ENCODE measurements at regions not wholly inside any gene's neighbourhood (a gene's known extent, or its start where the extent isn't known, plus 50 kb on each side); places are given as distances from the start of the nearest gene placed in this dataset.
"Not testable (repeated sequence)": the region's sequence is repeated elsewhere in the genome, so short reads cannot be mapped to it uniquely, and the experiment has no call there.

DNA sequence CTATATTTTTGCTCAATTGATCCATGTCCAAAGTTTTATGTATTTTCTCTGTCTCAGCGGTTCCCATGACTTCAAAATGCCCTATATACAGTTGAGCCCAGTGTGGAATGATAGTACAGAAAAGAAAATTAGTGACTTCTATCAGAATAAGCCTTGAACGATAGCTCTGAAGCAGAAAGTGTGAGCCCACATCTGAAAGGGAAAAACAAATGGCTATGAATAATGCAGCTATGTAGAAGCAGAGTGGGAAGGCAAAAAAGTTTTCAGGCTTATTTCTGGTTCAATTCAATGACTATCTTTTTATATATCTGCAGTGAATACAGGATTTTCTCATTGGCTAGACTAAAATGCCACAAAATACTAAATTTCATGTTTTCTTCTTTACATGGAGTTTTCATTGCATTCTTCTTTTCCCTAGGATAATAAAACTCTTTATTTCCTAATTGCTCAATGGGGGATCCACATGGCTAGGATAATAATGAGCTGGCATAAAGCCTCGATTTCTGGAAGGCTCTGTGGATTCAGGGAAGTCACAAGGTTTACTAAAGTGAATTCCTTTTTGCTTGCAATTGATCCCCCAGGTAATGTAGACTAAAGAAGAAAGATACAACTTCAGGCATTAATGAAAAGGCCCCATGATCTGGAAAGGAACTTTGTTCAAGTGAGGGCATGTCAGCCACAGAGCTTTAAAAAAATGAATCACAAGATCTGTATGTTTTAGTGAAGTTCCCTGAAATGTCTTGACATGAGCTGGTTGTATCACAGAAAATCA, 377.0 kb upstream of the RIOK2 start:
- Histone ChIP-seq H3K9ac (ENCODE audit: low read depth in 1 of 2, low read length in 2 of 2) (no peak overlapping the region), H3K36me3 (ENCODE audit: control insufficient read depth in 1 of 2, insufficient read depth in 2 of 2, low read length in 2 of 2) (no peaks in the 10 kb centered on the region), H3K27me3 (ENCODE audit: control insufficient read depth in 1 of 2, insufficient read depth in 2 of 2, low read length in 2 of 2) (no peaks in the 10 kb centered on the region)

DNA sequence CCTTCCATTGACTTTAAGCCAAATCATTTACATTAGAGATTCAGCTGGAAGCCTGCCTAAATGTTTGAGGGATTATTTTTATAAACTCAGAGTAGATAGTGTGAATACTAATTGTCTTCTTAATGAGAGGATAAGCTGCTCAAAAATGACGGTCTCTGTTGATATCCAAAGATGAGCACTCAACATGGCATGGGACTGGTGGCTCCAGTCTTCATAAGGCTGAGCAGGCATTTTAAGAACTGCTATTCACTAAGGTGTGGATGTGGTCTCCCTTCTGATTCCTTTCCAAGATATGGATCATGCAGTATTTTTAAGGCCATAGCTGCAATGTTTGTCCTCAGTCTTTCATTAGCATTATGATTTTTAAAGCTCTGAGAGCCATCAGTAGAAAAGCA, 377.5 kb upstream of the RIOK2 start:
- no peak overlapping the region for H3K4me3 ChIP-seq (ENCODE audit: low read depth in 1 of 2, low read length in 2 of 2)
- H3K27ac ChIP-seq (ENCODE audit: low read depth, low read length) = no peak overlapping the region
- no peaks in the 10 kb centered on the region for H3K36me3 ChIP-seq (ENCODE audit: control insufficient read depth in 1 of 2, insufficient read depth in 2 of 2, low read length in 2 of 2)

More for the DNA sequence above, 377.0 kb upstream of the RIOK2 start:
- Histone ChIP-seq H3K4me1 (ENCODE audit: control insufficient read depth in 1 of 2, insufficient read depth in 2 of 2, low read length in 2 of 2) (no peaks in the 10 kb centered on the region), H3K27ac (ENCODE audit: low read depth, low read length) (no peak overlapping the region), H3K9me3 (ENCODE audit: control insufficient read depth in 1 of 2, low read length in 2 of 2) (no peaks in the 10 kb centered on the region), H3K4me3 (ENCODE audit: low read depth in 1 of 2, low read length in 2 of 2) (no peak overlapping the region)

DNA sequence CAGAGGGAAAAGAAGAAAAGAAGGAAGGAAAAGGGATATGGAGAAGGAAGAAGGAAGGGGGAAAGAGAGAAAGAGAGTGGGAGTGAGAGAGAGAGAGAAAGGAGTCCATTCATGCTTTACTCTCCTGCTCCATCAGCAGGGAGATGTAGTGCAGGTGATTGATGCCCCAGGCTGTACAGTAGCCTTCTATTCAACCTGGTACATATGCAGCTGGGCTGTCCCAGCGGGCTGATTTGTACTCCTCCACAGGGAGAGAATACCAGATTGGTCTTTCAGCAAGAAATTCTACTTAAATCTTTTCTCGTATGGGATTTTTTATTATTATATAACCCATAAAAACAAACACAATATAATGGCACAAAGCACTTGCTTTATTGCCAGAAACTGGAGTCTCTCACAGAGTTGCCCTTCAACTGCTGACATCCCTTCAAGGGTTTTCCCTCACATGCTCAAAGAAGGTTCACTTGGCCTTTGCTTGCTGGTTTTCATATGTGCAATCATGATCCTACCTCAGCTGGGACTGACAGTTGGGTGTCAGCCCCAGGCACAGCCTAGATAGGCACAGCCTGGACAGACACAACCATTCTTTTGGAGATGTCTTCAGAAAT, 380.1 kb upstream of the RIOK2 start:
- H3K4me3 ChIP-seq (ENCODE audit: low read depth in 1 of 2, low read length in 2 of 2) = no peak overlapping the region
- peaks cover 0 to 10% of the 10 kb centered on the region in 2 donors for H3K9me3 ChIP-seq (ENCODE audit: control insufficient read depth in 1 of 2, low read length in 2 of 2)
- H3K4me1 ChIP-seq (ENCODE audit: control insufficient read depth in 1 of 2, insufficient read depth in 2 of 2, low read length in 2 of 2) = no peaks in the 10 kb centered on the region

More for the DNA sequence above, 377.5 kb upstream of the RIOK2 start:
- Histone ChIP-seq H3K27me3 (ENCODE audit: control insufficient read depth in 1 of 2, insufficient read depth in 2 of 2, low read length in 2 of 2) (no peaks in the 10 kb centered on the region), H3K9me3 (ENCODE audit: control insufficient read depth in 1 of 2, low read length in 2 of 2) (no peaks in the 10 kb centered on the region), H3K9ac (ENCODE audit: low read depth in 1 of 2, low read length in 2 of 2) (no peak overlapping the region), H3K4me1 (ENCODE audit: control insufficient read depth in 1 of 2, insufficient read depth in 2 of 2, low read length in 2 of 2) (no peaks in the 10 kb centered on the region)

DNA sequence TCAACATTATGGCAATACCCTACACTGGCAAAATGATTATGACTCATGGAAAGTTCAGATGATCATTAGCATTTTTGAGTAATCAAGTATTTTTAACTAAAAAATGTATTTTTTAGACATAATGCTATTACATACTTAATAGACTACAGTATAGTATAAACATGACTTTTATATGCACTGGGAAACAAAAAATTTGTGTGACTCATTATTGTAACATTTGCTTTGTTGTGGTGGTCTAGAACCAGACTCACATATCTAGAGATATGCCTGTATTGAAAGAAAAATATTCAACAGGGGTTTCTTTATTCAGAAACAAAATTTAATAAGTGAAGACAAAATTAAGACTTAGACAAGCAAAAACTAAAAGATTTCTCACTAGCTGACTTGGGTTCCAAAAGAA, 385.3 kb upstream of the RIOK2 start:
- peaks cover 9 to 19% of the 10 kb centered on the region in 2 donors for H3K9me3 ChIP-seq (ENCODE audit: control insufficient read depth in 1 of 2, low read length in 2 of 2)

More for the DNA sequence above, 380.1 kb upstream of the RIOK2 start:
- H3K36me3 ChIP-seq (ENCODE audit: control insufficient read depth in 1 of 2, insufficient read depth in 2 of 2, low read length in 2 of 2) = no peaks in the 10 kb centered on the region
- no peaks in the 10 kb centered on the region for H3K27me3 ChIP-seq (ENCODE audit: control insufficient read depth in 1 of 2, insufficient read depth in 2 of 2, low read length in 2 of 2)
- no peak overlapping the region for H3K27ac ChIP-seq (ENCODE audit: low read depth, low read length)
- H3K9ac ChIP-seq (ENCODE audit: low read depth in 1 of 2, low read length in 2 of 2) = no peak overlapping the region

DNA sequence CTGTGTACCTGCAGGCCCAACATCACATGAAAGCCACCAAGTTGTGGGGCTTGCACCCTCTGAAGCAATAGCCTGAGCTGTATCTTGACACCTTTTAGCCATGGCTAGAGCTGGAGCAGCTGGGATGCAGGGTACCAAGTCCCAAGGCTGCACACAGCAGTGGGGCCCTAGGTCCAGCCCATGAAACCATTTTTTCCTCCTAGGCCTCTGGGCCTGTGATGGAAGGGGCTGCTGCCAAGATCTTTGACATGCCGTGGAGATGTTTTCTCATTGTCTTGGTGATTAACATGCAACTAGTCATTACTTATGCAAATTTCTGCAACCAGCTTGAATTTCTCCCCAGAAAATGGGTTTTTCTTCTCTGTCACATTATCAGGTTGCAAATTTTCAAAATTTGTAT, 387.2 kb upstream of the RIOK2 start:
- no peak overlapping the region for H3K4me3 ChIP-seq (ENCODE audit: low read depth in 1 of 2, low read length in 2 of 2)
- H3K36me3 ChIP-seq (ENCODE audit: control insufficient read depth in 1 of 2, insufficient read depth in 2 of 2, low read length in 2 of 2) = no peaks in the 10 kb centered on the region
- H3K4me1 ChIP-seq (ENCODE audit: control insufficient read depth in 1 of 2, insufficient read depth in 2 of 2, low read length in 2 of 2) = no peaks in the 10 kb centered on the region
- no peak overlapping the region for H3K27ac ChIP-seq (ENCODE audit: low read depth, low read length)
- H3K27me3 ChIP-seq (ENCODE audit: control insufficient read depth in 1 of 2, insufficient read depth in 2 of 2, low read length in 2 of 2) = no peaks in the 10 kb centered on the region
- peaks cover 9 to 19% of the 10 kb centered on the region in 2 donors for H3K9me3 ChIP-seq (ENCODE audit: control insufficient read depth in 1 of 2, low read length in 2 of 2)
- H3K9ac ChIP-seq (ENCODE audit: low read depth in 1 of 2, low read length in 2 of 2) = no peak overlapping the region

More for the DNA sequence above, 385.3 kb upstream of the RIOK2 start:
- H3K27me3 ChIP-seq (ENCODE audit: control insufficient read depth in 1 of 2, insufficient read depth in 2 of 2, low read length in 2 of 2) = no peaks in the 10 kb centered on the region
- no peaks in the 10 kb centered on the region for H3K36me3 ChIP-seq (ENCODE audit: control insufficient read depth in 1 of 2, insufficient read depth in 2 of 2, low read length in 2 of 2)
- H3K27ac ChIP-seq (ENCODE audit: low read depth, low read length) = no peak overlapping the region
- H3K4me1 ChIP-seq (ENCODE audit: control insufficient read depth in 1 of 2, insufficient read depth in 2 of 2, low read length in 2 of 2) = no peaks in the 10 kb centered on the region
- no peak overlapping the region for H3K4me3 ChIP-seq (ENCODE audit: low read depth in 1 of 2, low read length in 2 of 2)
- H3K9ac ChIP-seq (ENCODE audit: low read depth in 1 of 2, low read length in 2 of 2) = no peak overlapping the region

DNA sequence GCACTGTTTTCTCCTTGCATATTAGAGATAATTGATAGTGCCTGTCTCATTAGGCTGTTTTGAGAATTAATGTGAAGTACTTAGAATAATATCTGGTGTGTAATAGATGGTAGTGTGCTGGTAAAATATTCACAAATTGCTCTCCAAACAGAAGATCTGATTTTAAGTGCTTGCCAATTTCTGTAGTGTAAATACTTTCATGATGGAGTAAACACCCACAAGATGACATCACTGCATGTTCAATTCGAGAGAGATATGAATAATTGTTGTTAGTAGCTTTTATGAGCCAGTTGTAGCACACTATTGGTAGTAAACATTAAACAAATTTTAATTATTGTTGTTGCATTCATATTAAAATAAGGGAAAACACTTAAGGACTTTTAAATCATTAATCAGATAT, 392.3 kb upstream of the RIOK2 start:
- Histone ChIP-seq H3K27me3 (ENCODE audit: control insufficient read depth in 1 of 2, insufficient read depth in 2 of 2, low read length in 2 of 2) (no peaks in the 10 kb centered on the region), H3K9me3 (ENCODE audit: control insufficient read depth in 1 of 2, low read length in 2 of 2) (peaks cover under 1 to 1% of the 10 kb centered on the region in 2 donors), H3K27ac (ENCODE audit: low read depth, low read length) (no peak overlapping the region), H3K4me3 (ENCODE audit: low read depth in 1 of 2, low read length in 2 of 2) (no peak overlapping the region), H3K36me3 (ENCODE audit: control insufficient read depth in 1 of 2, insufficient read depth in 2 of 2, low read length in 2 of 2) (no peaks in the 10 kb centered on the region), H3K4me1 (ENCODE audit: control insufficient read depth in 1 of 2, insufficient read depth in 2 of 2, low read length in 2 of 2) (no peaks in the 10 kb centered on the region), H3K9ac (ENCODE audit: low read depth in 1 of 2, low read length in 2 of 2) (no peak overlapping the region)

DNA sequence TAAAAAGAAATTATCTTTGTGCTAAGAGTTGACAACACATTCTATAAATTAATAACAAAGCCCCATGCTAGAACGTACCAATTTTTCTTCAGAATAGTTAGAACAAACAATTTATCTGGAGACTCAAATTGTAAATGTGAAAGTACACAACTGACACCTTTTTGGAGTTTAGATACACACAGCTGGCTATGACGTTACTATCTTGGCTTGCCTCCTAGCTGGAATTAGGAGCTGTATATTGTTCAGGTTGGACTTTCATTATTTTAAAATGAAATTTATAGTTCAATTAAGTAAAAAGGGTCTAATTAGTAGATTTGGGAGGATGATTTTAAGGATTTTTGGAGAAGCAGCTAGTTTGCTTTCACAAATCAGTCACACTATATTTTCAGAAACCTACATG, 393.9 kb upstream of the RIOK2 start:
- no peaks in the 10 kb centered on the region for H3K9me3 ChIP-seq (ENCODE audit: control insufficient read depth in 1 of 2, low read length in 2 of 2)
- H3K27me3 ChIP-seq (ENCODE audit: control insufficient read depth in 1 of 2, insufficient read depth in 2 of 2, low read length in 2 of 2) = no peaks in the 10 kb centered on the region
- H3K36me3 ChIP-seq (ENCODE audit: control insufficient read depth in 1 of 2, insufficient read depth in 2 of 2, low read length in 2 of 2) = no peaks in the 10 kb centered on the region
- H3K27ac ChIP-seq (ENCODE audit: low read depth, low read length) = no peak overlapping the region
- H3K9ac ChIP-seq (ENCODE audit: low read depth in 1 of 2, low read length in 2 of 2) = no peak overlapping the region
- H3K4me3 ChIP-seq (ENCODE audit: low read depth in 1 of 2, low read length in 2 of 2) = no peak overlapping the region
- H3K4me1 ChIP-seq (ENCODE audit: control insufficient read depth in 1 of 2, insufficient read depth in 2 of 2, low read length in 2 of 2) = no peaks in the 10 kb centered on the region

DNA sequence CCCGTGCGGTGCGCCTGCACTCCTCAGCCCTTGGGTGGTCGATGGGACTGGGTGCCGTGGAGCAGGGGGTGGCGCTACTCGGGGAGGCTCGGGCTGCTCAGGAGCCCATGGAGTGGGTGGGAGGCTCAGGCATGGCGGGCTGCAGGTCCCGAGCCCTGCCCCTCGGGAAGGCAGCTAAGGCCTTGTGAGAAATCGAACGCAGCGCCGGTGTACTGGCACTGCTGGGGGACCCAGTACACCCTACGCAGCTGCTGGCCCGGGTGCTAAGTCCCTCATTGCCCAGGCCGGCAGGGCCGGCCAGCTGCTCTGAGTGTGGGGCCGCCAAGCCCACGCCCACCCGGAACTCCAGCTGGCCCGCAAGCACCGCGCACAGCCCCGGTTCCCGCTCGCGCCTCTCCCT, 396.9 kb upstream of the RIOK2 start:
- H3K4me3 ChIP-seq (ENCODE audit: low read depth in 1 of 2, low read length in 2 of 2) = not testable (repeated sequence)

DNA sequence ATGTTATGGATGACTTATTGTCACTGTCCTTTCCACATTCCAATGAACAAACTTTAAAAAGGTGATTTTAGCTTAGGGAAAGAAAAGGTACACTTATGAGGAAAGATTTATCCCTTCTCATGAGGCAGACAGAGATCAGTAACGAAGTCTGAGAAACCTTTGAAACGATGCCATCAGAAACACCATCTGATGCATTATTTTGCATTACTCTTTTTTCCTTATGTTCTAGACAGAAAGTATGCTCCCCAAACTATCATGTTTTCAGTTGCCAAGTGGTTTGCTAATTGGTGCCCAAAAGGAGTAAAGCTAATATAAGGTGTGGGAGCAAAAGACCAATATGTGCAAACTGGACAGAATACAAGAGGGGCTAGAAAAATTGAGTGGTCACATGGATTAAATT, 397.7 kb upstream of the RIOK2 start:
- H3K4me3 ChIP-seq (ENCODE audit: low read depth in 1 of 2, low read length in 2 of 2) = no peak overlapping the region
- no peak overlapping the region for H3K27ac ChIP-seq (ENCODE audit: low read depth, low read length)
- H3K4me1 ChIP-seq (ENCODE audit: control insufficient read depth in 1 of 2, insufficient read depth in 2 of 2, low read length in 2 of 2) = no peaks in the 10 kb centered on the region
- H3K9ac ChIP-seq (ENCODE audit: low read depth in 1 of 2, low read length in 2 of 2) = no peak overlapping the region
- no peaks in the 10 kb centered on the region for H3K27me3 ChIP-seq (ENCODE audit: control insufficient read depth in 1 of 2, insufficient read depth in 2 of 2, low read length in 2 of 2)
- no peaks in the 10 kb centered on the region for H3K36me3 ChIP-seq (ENCODE audit: control insufficient read depth in 1 of 2, insufficient read depth in 2 of 2, low read length in 2 of 2)
- no peaks in the 10 kb centered on the region for H3K9me3 ChIP-seq (ENCODE audit: control insufficient read depth in 1 of 2, low read length in 2 of 2)

More for the DNA sequence above, 396.9 kb upstream of the RIOK2 start:
- not testable (repeated sequence) for H3K27me3 ChIP-seq (ENCODE audit: control insufficient read depth in 1 of 2, insufficient read depth in 2 of 2, low read length in 2 of 2); H3K9ac ChIP-seq (ENCODE audit: low read depth in 1 of 2, low read length in 2 of 2); H3K36me3 ChIP-seq (ENCODE audit: control insufficient read depth in 1 of 2, insufficient read depth in 2 of 2, low read length in 2 of 2); H3K27ac ChIP-seq (ENCODE audit: low read depth, low read length); H3K9me3 ChIP-seq (ENCODE audit: control insufficient read depth in 1 of 2, low read length in 2 of 2); H3K4me1 ChIP-seq (ENCODE audit: control insufficient read depth in 1 of 2, insufficient read depth in 2 of 2, low read length in 2 of 2)

DNA sequence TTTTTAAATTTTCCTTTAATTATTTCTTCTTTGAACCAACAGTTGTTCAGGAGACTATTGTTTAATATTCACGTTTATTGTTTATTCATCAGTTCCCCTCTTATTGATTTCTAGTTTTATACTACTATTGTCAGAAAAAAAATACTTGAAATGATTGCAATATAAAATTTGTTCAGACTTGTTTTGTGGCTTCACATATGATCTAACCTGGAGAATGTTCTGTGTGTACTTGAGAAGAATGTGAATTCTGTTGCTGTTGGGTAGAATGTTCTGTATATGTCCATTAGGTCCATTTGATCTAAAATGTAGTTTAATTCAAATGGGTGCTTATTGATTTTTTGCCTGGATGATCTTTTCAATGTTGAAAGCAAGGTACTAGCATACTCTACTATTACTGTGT, 408.7 kb upstream of the RIOK2 start:
- no peaks in the 10 kb centered on the region for H3K36me3 ChIP-seq (ENCODE audit: control insufficient read depth in 1 of 2, insufficient read depth in 2 of 2, low read length in 2 of 2)
- H3K4me3 ChIP-seq (ENCODE audit: low read depth in 1 of 2, low read length in 2 of 2) = no peak overlapping the region
- no peaks in the 10 kb centered on the region for H3K9me3 ChIP-seq (ENCODE audit: control insufficient read depth in 1 of 2, low read length in 2 of 2)
- no peak overlapping the region for H3K9ac ChIP-seq (ENCODE audit: low read depth in 1 of 2, low read length in 2 of 2)
- H3K27ac ChIP-seq (ENCODE audit: low read depth, low read length) = no peak overlapping the region
- H3K27me3 ChIP-seq (ENCODE audit: control insufficient read depth in 1 of 2, insufficient read depth in 2 of 2, low read length in 2 of 2) = no peaks in the 10 kb centered on the region
- no peaks in the 10 kb centered on the region for H3K4me1 ChIP-seq (ENCODE audit: control insufficient read depth in 1 of 2, insufficient read depth in 2 of 2, low read length in 2 of 2)

Data from duodenal mucosa (tissue), 2 donors.